ENCODE measurements at regions not wholly inside any gene's neighbourhood (a gene's known extent, or its start where the extent isn't known, plus 50 kb on each side); places are given as distances from the start of the nearest gene placed in this dataset.

DNA sequence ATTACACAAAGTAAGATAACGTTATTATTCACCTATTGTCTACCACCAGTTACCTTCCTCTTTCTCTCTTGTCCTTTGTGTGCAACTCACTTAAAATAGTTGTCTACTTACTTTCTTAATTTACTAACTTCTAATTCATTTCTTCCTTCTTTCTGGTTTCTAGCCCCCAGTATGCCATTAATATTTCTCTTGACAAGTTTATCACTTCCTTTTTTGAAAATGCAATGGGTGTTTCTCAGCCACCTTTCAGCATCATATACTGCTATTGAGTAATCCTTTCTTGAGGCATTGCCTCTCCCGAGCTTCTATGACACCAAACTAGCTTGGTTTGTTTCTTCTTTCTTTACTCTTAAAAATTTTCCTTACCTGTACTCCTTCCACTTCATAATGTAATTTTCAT, 633.6 kb downstream of the TMTC2 start:
- H3K36me3 Mint-ChIP-seq = no peaks in the 10 kb centered on the region
- no peak overlapping the region for H3K9ac ChIP-seq (ENCODE audit: insufficient read depth, low read length, poor library complexity, severe bottlenecking)
- WGBS (ENCODE audit: insufficient coverage) = no CpG with 5 or more reads among the region's 2 CpGs
- no peak for TF ChIP-seq CTCF (IDR thresholded peaks at IDR 0.05)
- no peak for DNase-seq
- H3K4me1 ChIP-seq (ENCODE audit: control insufficient read depth in 1 of 2, insufficient read depth in 2 of 2, low read length in 2 of 2) = peaks cover 0 to 3% of the 10 kb centered on the region in 2 donors
- H3K4me3 ChIP-seq (replicated peaks in 1 of 3; ENCODE audit: low read depth in 2 of 3, low read length in 3 of 3) = no peak overlapping the region
- peaks cover 0 to 10% (median 5%) of the 10 kb centered on the region in 7 donors for H3K9me3 Mint-ChIP-seq
- no peak overlapping the region for H3K27ac Mint-ChIP-seq
- H4K20me1 ChIP-seq (ENCODE audit: insufficient read depth, low read length) = no peaks in the 10 kb centered on the region
- no peaks in the 10 kb centered on the region for H3K27me3 ChIP-seq (ENCODE audit: control insufficient read depth in 2 of 2, insufficient read depth in 2 of 2, low read length in 2 of 2)
- intact Hi-C loops (cut with micrococcal nuclease) = no loop called here
- peak overlapping the region; percentile 7 for H3K4me2 ChIP-seq (replicated peaks; ENCODE audit: extremely low read depth, low read length, poor library complexity, severe bottlenecking)
- peaks cover 9% of the 10 kb centered on the region for H3K4me1 Mint-ChIP-seq
- H3K4me3 Mint-ChIP-seq = peak overlapping the region in 1 of 2 donors; percentile 35
- H3K27ac ChIP-seq (ENCODE audit: low read depth in 1 of 2, low read length in 2 of 2) = no peak overlapping the region
- H3K27me3 Mint-ChIP-seq (ENCODE audit: low read depth in 3 of 3) = no peaks in the 10 kb centered on the region
- H3K79me2 ChIP-seq (ENCODE audit: insufficient read depth, low read length) = no peaks in the 10 kb centered on the region
- no peaks in the 10 kb centered on the region for H3K9me3 ChIP-seq (replicated peaks in 1 of 2; ENCODE audit: control insufficient read depth in 1 of 2, insufficient read depth in 1 of 2, low read length in 2 of 2)
- H3K36me3 ChIP-seq (replicated peaks in 1 of 2; ENCODE audit: control insufficient read depth in 1 of 2, insufficient read depth in 2 of 2, low read length in 2 of 2) = no peaks in the 10 kb centered on the region
- no peak overlapping the region for H2AFZ ChIP-seq (ENCODE audit: insufficient read depth, low read depth, low read length, poor library complexity, severe bottlenecking)

DNA sequence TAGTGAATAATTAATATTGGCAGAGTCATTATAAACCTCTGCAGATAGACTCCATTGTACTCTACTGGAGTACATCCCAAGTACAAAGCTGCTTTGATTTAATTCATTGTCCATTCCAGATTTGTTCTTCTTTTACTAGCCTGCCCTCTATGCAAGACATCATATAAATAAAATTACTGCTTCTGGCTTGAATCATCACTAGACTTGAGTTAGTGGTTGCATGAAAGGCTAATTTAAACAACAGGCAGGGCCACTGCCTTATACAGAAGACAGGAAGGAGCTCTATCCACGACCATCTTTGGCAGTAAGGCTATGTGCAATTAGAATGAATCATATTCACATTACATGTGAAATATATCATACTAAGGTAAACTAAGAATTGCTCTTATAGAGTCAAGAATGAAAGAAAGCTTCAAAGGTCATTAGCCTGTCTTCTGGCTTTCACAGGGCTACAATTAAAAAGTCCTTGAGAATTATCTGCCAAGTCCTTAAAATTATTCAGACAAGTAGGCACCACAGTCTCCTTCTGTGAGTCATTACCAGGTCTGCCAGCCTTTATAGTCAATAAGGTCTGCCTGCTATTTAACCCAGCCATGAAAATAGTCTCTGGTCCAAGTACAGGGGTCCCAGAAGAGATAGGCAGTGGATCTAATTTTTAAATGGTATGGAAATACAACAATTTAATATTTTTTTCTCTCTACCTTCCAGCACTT, 631.8 kb downstream of the TMTC2 start:
- Histone ChIP-seq H3K27me3 (ENCODE audit: control insufficient read depth in 2 of 2, insufficient read depth in 2 of 2, low read length in 2 of 2) (no peaks in the 10 kb centered on the region), H3K4me2 (replicated peaks; ENCODE audit: extremely low read depth, low read length, poor library complexity, severe bottlenecking) (no peak overlapping the region), H3K27ac (ENCODE audit: low read depth in 1 of 2, low read length in 2 of 2) (no peak overlapping the region), H3K79me2 (ENCODE audit: insufficient read depth, low read length) (no peaks in the 10 kb centered on the region), H3K4me1 (ENCODE audit: control insufficient read depth in 1 of 2, insufficient read depth in 2 of 2, low read length in 2 of 2) (peaks cover 0 to 3% of the 10 kb centered on the region in 2 donors), H3K36me3 (replicated peaks in 1 of 2; ENCODE audit: control insufficient read depth in 1 of 2, insufficient read depth in 2 of 2, low read length in 2 of 2) (no peaks in the 10 kb centered on the region), H3K9ac (ENCODE audit: insufficient read depth, low read length, poor library complexity, severe bottlenecking) (no peak overlapping the region), H2AFZ (ENCODE audit: insufficient read depth, low read depth, low read length, poor library complexity, severe bottlenecking) (no peak overlapping the region), H3K9me3 (replicated peaks in 1 of 2; ENCODE audit: control insufficient read depth in 1 of 2, insufficient read depth in 1 of 2, low read length in 2 of 2) (no peaks in the 10 kb centered on the region), H4K20me1 (ENCODE audit: insufficient read depth, low read length) (no peaks in the 10 kb centered on the region), H3K4me3 (replicated peaks in 1 of 3; ENCODE audit: low read depth in 2 of 3, low read length in 3 of 3) (no peak overlapping the region)
- no peak for DNase-seq
- WGBS (ENCODE audit: insufficient coverage) = no CpG with 5 or more reads among the region's 1 CpG
- Mint-ChIP-seq H3K9me3 (peaks cover 0 to 10% (median 5%) of the 10 kb centered on the region in 7 donors), H3K4me3 (no peak overlapping the region), H3K4me1 (peaks cover 9% of the 10 kb centered on the region), H3K27me3 (ENCODE audit: low read depth in 3 of 3) (no peaks in the 10 kb centered on the region), H3K36me3 (no peaks in the 10 kb centered on the region), H3K27ac (no peak overlapping the region)
- intact Hi-C loops (cut with micrococcal nuclease) = no loop called here
- TF ChIP-seq CTCF (IDR thresholded peaks at IDR 0.05) = no peak

All from CD14-positive monocyte (primary cell).